NB4 (cell line): ENCODE measurements at regions not wholly inside any gene's neighbourhood (a gene's known extent, or its start where the extent isn't known, plus 50 kb on each side); places are given as distances from the start of the nearest gene placed in this dataset.

Experiments used
- CTCF ChIP-seq: IDR thresholded peaks from one replicate; pipeline ENCODE4 v1.5.1; 2012; ENCODE audit warnings: low read depth, low read length
- POLR2A ChIP-seq: IDR thresholded peaks from 2 replicates; pipeline ENCODE4 v1.6.1; 2011; ENCODE audit warnings: mild to moderate bottlenecking; ENCODE audit not compliant: insufficient read length; ENCODE audit errors: extremely low read depth

GRCh38 chr4:189261475-189261874 is 679.2 kb upstream of the FRG1 start:
- TF ChIP-seq CTCF (no peak), POLR2A (no peak)
